HG02938 (cell line): ENCODE measurements at regions not wholly inside any gene's neighbourhood (a gene's known extent, or its start where the extent isn't known, plus 50 kb on each side); places are given as distances from the start of the nearest gene placed in this dataset.

Source experiments
- ATAC-seq: cut with Tn5 transposase; IDR thresholded peaks from one replicate; pipeline ENCODE4 v1.9.1; 2021; ENCODE audit warnings: mild to moderate bottlenecking, moderate library complexity; ENCODE audit not compliant: unreplicated experiment

GRCh38 chr20:24339210-24339641 is 130.2 kb upstream of the SYNDIG1 start:
- ATAC-seq = no peak

GRCh38 chr20:24337551-24337950 is 131.9 kb upstream of the SYNDIG1 start:
- no peak for ATAC-seq

DNA sequence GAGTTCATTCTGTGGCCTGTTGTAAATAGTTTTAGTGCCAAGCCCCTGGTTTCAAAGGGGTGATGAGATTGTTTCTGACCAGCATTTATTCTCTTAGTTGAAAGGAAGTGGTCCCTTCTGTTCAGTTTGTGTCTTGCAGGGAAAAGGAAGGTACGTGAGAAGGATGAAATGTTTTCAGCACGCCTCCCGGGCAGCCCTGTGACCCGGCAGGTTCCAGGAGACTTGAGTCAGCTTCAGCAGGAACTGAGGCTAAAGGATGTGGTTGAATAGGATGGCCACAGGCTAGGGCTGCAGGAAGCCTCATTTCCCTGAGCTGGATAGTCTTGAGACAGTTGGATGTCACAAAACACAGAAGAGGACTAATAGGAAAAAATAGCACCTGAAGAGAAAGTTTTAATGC is 132.4 kb upstream of the SYNDIG1 start:
- no peak for ATAC-seq

- no peak for ATAC-seq
Measured at GRCh38 chr20:24334830-24335229, 134.6 kb upstream of the SYNDIG1 start.

- no peak for ATAC-seq
Measured at GRCh38 chr20:24332956-24333355, 136.5 kb upstream of the SYNDIG1 start.

- no peak for ATAC-seq
Measured at GRCh38 chr20:24331939-24332338, 137.5 kb upstream of the SYNDIG1 start.

- no peak for ATAC-seq
Measured at GRCh38 chr20:24328901-24329300, 140.5 kb upstream of the SYNDIG1 start.

- ATAC-seq = no peak
Measured at GRCh38 chr20:24321973-24322372, 147.5 kb upstream of the SYNDIG1 start.

- no peak for ATAC-seq
Measured at GRCh38 chr20:24318569-24319352, 150.7 kb upstream of the SYNDIG1 start.

- ATAC-seq = no peak
Measured at GRCh38 chr20:24317224-24317623, 152.2 kb upstream of the SYNDIG1 start.

DNA sequence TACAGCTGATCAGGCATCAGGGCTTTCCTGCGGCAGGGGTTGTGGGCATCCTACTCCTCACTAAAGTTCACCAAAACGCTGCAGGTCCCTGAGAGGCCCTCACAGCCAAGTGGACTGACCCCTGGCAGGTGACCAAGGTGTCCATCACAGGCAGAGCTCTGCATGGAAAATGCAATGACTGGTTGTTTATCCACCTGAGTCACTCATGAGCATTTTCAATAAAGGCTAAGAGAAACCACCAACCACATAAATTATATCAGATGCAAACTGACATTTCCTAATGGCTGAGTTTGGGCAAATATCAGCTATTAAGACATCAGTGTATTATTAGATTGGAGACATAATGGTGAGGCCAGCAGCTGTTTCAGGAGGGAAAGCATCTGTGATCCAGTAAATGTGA is 152.7 kb upstream of the SYNDIG1 start:
- no peak for ATAC-seq

GRCh38 chr20:24314053-24314452 is 155.4 kb upstream of the SYNDIG1 start:
- ATAC-seq = no peak

GRCh38 chr20:24309596-24309995 is 159.8 kb upstream of the SYNDIG1 start:
- no peak for ATAC-seq

DNA sequence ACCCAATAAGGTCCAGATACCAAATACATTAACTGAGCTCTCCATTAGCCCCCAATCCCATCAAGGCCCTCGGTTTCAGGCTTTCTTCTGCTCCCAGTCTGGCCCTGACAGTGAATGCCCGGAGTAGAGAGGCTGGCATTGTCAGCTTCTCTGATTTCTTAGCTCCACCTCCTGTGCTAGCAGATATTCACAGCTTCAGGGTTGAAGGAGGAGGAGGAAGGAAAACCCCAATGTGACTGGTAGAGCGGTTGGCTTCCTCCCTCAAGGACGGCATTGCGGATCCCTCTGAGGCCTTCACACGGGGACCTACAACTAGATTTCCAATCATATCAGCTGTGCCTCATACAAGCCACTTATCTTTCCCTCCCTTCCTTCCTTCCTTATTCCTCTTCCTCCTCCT is 164.1 kb upstream of the SYNDIG1 start:
- ATAC-seq = no peak

GRCh38 chr20:24304291-24304690 is 165.1 kb upstream of the SYNDIG1 start:
- no peak for ATAC-seq

DNA sequence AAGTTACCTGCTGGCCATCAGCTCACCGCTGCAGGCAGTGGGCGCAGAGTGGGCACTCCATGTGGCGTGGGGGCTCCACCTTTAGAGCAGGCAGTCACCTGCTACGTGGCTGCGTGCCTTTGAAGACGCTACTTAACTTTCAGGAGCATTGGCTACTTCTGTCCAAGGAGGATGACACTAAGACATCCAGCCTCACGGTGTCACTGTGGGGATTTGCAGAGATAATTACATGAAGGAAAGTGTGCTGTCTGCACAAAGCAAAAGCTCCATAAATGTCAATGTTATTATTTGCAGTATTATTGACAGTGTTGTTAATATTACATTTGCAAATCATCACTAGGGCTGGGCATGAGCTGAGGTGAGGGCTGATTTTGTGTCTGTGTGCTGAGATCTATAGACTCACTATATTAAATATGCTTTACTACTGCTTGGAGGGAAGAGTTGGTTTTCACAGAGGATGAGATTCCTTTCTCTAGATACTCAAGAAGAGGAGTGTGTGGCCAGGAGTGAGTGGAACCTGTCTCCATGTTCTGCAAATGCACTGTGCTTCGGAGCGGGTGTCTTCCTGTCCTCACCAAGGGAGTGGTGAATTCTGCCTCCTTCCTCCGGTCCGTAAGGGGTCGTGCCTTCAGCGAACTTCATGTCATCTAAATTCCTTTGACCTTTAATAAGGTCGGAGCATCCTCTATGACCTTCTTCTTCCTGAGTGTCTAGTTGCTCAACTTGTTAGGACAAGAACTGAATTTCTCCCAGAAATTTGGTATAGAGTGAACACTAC is 165.8 kb upstream of the SYNDIG1 start:
- no peak for ATAC-seq

- no peak for ATAC-seq
Measured at GRCh38 chr20:24297993-24298392, 171.4 kb upstream of the SYNDIG1 start.

GRCh38 chr20:24296477-24297261 is 172.8 kb upstream of the SYNDIG1 start:
- ATAC-seq = no peak

GRCh38 chr20:24291014-24291413 is 178.4 kb upstream of the SYNDIG1 start:
- no peak for ATAC-seq

DNA sequence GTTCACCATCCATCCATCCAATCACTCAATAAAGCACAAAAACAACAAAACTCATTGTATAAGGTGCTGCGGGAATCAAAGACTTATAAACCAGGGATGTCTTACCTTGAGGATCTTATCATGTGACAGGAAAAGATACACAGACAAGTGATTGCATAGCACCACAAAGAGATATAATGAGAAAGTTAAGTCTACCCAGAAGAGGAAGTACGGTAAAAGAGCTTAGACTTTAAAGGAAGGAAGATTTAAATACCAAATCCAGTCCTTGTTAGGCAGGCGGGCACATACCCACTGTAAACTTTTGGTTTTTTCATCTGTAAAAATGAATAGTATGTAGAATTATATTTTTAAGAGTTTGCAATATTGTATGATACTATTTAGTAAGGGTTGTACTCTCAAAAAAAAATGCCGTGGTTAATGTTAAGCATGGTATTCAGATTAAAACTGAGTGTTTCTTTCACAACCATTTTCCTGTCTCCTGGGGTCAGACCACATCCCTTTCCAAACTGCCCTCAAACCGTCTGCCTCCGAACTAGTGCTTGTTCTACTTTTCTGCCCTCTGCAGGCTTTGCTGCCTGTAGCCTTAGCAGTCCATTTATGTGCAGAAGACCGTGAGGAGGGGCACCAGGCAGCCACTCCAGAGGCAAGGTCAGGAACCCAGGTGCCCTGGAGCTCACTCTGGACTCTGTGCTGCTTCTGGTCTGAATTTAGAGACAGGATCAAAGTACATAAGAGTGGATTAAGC is 179.5 kb upstream of the SYNDIG1 start:
- ATAC-seq = no peak

- no peak for ATAC-seq
Measured at GRCh38 chr20:24283186-24283585, 186.2 kb upstream of the SYNDIG1 start.
